ENCODE measurements at regions not wholly inside any gene's neighbourhood (a gene's known extent, or its start where the extent isn't known, plus 50 kb on each side); places are given as distances from the start of the nearest gene placed in this dataset.

DNA sequence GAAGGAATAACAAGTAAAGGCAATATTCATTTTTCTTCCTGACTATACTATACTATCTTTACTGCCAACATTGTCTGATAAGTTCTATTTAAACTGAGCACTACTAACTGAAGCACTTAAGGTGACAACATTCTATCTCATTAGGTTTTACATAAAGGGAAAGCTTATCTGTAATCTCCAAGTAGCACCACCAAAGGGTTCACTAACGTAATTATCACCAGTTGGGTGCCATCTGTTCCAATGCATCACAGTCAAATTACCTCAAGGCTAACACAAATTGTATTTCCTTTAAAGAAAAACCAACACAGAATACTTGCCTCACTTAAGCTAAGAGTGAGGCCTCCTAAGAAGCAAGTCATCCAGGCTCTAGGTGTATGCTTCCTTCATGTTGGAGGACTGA lies 453.8 kb downstream of the RAP2B start:
- TF ChIP-seq, protein P1, sequence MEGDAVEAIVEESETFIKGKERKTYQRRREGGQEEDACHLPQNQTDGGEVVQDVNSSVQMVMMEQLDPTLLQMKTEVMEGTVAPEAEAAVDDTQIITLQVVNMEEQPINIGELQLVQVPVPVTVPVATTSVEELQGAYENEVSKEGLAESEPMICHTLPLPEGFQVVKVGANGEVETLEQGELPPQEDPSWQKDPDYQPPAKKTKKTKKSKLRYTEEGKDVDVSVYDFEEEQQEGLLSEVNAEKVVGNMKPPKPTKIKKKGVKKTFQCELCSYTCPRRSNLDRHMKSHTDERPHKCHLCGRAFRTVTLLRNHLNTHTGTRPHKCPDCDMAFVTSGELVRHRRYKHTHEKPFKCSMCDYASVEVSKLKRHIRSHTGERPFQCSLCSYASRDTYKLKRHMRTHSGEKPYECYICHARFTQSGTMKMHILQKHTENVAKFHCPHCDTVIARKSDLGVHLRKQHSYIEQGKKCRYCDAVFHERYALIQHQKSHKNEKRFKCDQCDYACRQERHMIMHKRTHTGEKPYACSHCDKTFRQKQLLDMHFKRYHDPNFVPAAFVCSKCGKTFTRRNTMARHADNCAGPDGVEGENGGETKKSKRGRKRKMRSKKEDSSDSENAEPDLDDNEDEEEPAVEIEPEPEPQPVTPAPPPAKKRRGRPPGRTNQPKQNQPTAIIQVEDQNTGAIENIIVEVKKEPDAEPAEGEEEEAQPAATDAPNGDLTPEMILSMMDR (IDR thresholded peaks at IDR 0.05; ENCODE audit: low read depth, low read length, poor library complexity, severe bottlenecking) = no peak
- TF ChIP-seq EZH2phosphoT487 (IDR thresholded peaks at IDR 0.05; ENCODE audit: borderline replicate concordance, low read length) = no peak
